ENCODE measurements at regions not wholly inside any gene's neighbourhood (a gene's known extent, or its start where the extent isn't known, plus 50 kb on each side); places are given as distances from the start of the nearest gene placed in this dataset.

DNA sequence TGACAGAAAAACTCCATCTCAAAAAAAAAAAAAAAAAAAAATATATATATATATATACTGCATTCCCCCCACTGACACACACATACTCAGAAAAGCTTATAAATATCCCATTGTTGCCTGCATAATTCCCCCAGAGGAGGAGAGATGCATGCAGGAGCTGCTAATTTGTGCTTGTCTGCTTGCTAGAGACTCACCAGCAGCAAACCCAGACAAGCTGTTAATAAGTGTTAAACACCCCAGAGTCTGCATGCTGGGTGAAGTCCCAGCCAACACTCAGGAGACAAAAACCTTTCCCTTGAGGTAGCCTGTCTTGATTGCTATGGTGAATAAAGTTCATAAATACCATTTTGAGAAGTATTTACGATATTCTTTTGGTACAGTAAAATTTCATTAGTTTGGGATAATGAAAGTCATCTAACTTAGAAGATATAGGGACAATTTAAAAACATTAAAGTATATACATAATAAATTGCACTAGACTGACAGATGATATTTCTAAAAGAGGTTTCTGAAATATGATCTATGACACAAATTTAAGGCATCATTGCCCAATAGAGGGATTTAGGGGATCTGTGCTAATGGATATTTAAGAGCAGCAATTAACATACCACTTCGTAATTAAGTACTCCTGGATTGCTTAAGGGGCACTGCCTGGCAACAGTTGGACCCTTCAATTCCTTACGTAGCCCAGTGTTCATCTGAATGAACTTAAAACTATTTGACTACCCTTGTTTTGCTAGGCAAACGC lies 400.0 kb upstream of the C2CD4B start:
- TF ChIP-seq, protein P1, sequence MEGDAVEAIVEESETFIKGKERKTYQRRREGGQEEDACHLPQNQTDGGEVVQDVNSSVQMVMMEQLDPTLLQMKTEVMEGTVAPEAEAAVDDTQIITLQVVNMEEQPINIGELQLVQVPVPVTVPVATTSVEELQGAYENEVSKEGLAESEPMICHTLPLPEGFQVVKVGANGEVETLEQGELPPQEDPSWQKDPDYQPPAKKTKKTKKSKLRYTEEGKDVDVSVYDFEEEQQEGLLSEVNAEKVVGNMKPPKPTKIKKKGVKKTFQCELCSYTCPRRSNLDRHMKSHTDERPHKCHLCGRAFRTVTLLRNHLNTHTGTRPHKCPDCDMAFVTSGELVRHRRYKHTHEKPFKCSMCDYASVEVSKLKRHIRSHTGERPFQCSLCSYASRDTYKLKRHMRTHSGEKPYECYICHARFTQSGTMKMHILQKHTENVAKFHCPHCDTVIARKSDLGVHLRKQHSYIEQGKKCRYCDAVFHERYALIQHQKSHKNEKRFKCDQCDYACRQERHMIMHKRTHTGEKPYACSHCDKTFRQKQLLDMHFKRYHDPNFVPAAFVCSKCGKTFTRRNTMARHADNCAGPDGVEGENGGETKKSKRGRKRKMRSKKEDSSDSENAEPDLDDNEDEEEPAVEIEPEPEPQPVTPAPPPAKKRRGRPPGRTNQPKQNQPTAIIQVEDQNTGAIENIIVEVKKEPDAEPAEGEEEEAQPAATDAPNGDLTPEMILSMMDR (conservative IDR thresholded peaks at IDR 0.05; ENCODE audit: low read depth, low read length), result no peak
- DNase-seq (ENCODE audit: low read depth), result no peak
- no peak overlapping the region for H3K4me3 ChIP-seq (ENCODE audit: low read depth, low read length)

DNA sequence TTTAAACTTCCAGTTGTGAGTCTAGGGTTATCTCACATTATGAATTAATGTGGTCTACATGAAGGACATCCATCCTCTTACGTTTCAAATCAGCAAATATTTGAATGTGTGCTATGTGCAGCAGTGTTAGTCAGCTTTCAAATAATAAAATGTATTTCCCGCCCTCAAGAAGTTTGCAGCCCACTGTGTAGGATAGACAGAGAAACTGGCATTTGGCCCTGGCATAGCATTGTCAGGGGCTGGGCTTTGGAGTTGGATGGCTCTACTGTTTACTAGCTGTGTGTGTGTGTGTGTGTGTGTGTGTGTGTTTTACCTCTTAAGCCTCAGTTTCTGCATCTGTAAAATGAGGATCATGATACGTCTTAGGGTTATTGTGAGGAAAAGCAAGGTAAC lies 400.5 kb upstream of the C2CD4B start:
- TF ChIP-seq, protein P1 (conservative IDR thresholded peaks at IDR 0.05; ENCODE audit: low read depth, low read length), result no peak
- no peak overlapping the region for H3K4me3 ChIP-seq (ENCODE audit: low read depth, low read length)
- no peak for DNase-seq (ENCODE audit: low read depth)

DNA sequence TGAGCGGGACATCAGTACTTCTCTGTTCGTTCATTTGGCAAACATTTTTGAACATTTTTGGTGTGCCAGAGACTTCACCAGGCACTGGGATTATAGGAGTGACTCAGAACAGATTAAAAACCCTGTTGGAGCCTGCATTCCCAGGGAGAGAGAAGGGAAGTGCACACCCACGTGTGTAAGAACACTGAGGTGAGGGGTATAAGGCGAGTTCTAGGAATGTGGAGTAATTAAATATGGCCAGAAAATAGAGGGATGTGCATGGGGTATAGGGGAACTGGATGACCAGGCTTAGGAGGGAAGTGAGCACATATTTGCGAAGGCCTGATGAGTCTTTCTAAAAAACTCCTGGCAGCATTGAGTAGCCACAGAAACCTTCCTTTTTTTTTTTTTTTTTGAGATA lies 401.2 kb upstream of the C2CD4B start:
- H3K4me3 ChIP-seq (ENCODE audit: low read depth, low read length), result no peak overlapping the region
- TF ChIP-seq, protein P1 (conservative IDR thresholded peaks at IDR 0.05; ENCODE audit: low read depth, low read length), result no peak
- no peak for DNase-seq (ENCODE audit: low read depth)

DNA sequence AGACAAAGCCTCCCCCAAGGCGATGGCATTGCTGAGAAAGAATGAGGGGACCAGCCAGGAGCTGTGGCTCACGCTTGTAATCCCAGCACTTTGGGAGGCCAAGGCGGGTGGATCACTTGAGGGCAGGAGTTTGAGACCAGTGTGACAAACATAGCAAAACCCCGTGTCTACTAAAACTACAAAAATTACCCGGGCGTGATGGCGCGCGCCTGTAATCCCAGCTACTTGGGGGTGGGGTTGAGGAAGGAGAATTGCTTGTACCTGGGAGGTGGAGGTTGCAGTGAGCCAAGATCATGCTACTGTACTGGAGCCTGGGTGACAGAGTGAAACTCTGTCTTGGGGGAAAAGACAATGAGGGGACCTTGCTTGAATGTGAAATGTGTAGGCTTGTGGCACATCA lies 402.4 kb upstream of the C2CD4B start:
- TF ChIP-seq, protein P1 (conservative IDR thresholded peaks at IDR 0.05; ENCODE audit: low read depth, low read length), result no peak
- DNase-seq (ENCODE audit: low read depth), result no peak
- H3K4me3 ChIP-seq (ENCODE audit: low read depth, low read length), result no peak overlapping the region

DNA sequence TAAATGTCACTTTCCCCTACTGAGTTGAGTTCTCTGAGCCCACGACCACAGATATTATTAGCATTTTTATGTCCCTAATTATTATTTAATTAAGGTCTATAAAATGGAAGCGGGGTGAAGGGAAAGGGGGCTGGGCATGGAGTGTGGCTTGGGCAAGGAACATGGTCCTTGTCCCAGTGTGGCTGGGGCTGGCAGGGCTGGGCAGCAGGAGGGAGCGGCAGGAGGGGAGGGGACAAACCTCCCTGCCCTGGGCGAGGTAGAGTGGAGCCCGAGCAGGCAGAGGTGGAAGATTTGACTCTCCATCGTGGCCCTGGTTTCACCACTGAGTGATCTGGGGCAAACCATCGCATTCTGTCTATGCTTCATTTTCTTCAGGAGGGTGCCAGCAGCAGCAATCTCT lies 402.9 kb upstream of the C2CD4B start:
- DNase-seq (ENCODE audit: low read depth), result no peak
- TF ChIP-seq, protein P1 (conservative IDR thresholded peaks at IDR 0.05; ENCODE audit: low read depth, low read length), result no peak
- H3K4me3 ChIP-seq (ENCODE audit: low read depth, low read length), result no peak overlapping the region

DNA sequence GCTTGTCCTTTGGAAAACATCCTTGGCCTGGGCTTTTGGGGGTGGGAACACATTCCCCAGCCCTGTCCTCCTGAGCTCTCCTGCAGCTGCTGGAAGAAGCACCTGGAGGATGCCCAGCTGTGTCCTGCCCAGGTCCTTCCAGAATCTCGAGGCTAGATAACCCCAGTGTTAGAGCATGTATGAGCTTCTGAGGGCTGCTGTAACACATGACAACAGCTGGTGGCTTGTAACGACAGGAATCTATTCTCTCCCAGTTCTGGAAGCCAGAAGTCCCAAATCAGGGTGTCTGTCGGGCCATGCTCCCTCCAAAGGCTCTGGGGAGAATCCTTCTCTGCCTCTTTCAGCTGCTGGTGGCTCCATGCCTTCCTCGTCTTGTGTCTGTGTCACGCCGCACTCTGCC lies 403.6 kb upstream of the C2CD4B start:
- no peak for DNase-seq (ENCODE audit: low read depth)
- TF ChIP-seq, protein P1 (conservative IDR thresholded peaks at IDR 0.05; ENCODE audit: low read depth, low read length), result no peak
- no peak overlapping the region for H3K4me3 ChIP-seq (ENCODE audit: low read depth, low read length)

All from epithelial cell of proximal tubule (primary cell).